Effector memory CD4-positive, alpha-beta T cell (primary cell): ENCODE measurements at regions not wholly inside any gene's neighbourhood (a gene's known extent, or its start where the extent isn't known, plus 50 kb on each side); places are given as distances from the start of the nearest gene placed in this dataset.

Experiments
- DNase-seq, 3 donors: peaks; one replicate each; pipeline ENCODE4 v3.0.0-alpha.2; 2020
- H3K27ac ChIP-seq: 2 replicates; pipeline ENCODE4 v1.7.0; 2013; ENCODE audit warnings: mild to moderate bottlenecking, low read length, moderate library complexity; ENCODE audit not compliant: insufficient read depth, poor library complexity, severe bottlenecking
- H3K27me3 ChIP-seq: replicated peaks from 2 replicates; pipeline ENCODE4 v1.7.0; 2013; ENCODE audit warnings: mild to moderate bottlenecking, low read length; ENCODE audit not compliant: insufficient read depth, control insufficient read depth, poor library complexity, severe bottlenecking
- H3K36me3 ChIP-seq: 2 replicates; pipeline ENCODE4 v1.7.0; 2013; ENCODE audit warnings: mild to moderate bottlenecking, low read length, moderate library complexity; ENCODE audit not compliant: control insufficient read depth, insufficient read depth
- H3K4me1 ChIP-seq: 2 replicates; pipeline ENCODE4 v1.7.0; 2013; ENCODE audit warnings: low read length, mild to moderate bottlenecking; ENCODE audit not compliant: control insufficient read depth, insufficient read depth, poor library complexity, severe bottlenecking
- H3K4me3 ChIP-seq: 2 replicates; pipeline ENCODE4 v1.7.0; 2013; ENCODE audit warnings: low read length, low read depth, mild to moderate bottlenecking; ENCODE audit not compliant: insufficient read depth, poor library complexity, severe bottlenecking
- H3K9me3 ChIP-seq: 2 replicates; pipeline ENCODE4 v1.7.0; 2013; ENCODE audit warnings: mild to moderate bottlenecking, low read length, moderate library complexity; ENCODE audit not compliant: control insufficient read depth

DNA sequence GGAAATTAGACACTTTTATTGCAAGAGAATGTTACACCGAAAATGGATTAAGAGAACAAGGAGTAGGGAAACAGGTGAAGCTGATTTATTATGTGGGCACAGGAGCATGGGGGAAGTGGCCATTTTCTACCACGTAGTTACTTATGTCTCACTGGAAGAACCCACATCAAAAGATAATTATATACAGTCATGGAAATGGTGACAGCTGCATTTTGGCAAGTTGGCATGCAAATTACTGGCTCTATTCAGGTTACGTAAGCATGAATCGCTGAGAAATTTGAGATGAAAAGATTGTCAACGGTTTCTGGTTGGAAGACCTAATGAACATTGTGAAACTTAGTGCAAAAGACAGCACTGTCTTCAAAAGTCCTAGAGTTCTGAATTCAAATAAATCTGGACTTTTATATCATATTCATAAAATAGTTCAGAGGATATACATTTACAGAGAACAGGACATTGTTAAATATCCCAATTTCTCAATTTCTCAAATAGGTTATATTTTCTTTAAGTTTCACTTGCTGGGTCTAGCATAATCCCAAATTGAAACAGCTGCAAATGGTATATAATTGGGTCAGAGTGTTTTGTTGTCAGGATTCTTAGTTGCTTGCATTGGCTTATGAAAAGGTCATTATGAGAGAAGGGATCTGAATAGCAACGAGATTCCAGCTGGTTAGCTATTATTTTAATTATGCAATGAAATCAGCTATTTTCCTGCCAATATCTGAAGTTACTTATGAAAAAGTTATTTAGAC, 567.8 kb downstream of the ZPLD1 start:
- Histone ChIP-seq H3K4me3 (no peak overlapping the region), H3K9me3 (no peaks in the 10 kb centered on the region), H3K4me1 (no peaks in the 10 kb centered on the region), H3K36me3 (no peaks in the 10 kb centered on the region), H3K27ac (no peak overlapping the region), H3K27me3 (no peaks in the 10 kb centered on the region)
- no peak for DNase-seq

DNA sequence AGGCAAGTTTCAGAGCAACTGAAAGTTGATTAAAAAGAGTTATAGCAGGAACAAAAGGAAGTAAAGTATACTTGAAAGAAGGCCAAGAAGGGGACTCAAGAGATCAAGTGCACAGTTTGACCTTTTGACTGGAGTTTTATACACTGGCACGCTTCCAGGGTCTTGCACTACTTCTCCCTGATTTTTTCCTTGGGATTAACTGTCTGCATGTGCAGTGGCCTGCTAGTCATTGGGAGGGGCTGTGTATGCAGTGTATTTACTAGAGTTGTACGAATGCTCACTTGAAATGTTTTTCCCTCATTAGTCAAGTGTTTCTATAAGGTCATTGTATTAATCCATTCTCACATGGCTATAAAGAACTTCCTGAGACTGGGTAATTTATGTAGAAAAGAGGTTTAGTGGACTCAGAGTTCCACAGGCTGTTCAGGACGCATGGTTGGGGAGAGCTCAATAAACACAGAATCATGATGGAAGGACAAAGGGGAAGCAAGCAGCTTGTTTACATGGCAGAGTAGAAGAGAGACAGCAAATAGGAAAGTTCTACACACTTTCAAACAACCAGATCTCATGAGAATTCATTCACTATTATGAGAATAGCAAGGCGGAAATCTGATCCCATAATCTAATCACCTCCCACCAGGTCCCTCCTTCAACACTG, 571.8 kb downstream of the ZPLD1 start:
- Histone ChIP-seq H3K4me1 (no peaks in the 10 kb centered on the region), H3K36me3 (no peaks in the 10 kb centered on the region), H3K27me3 (no peaks in the 10 kb centered on the region), H3K4me3 (no peak overlapping the region), H3K27ac (no peak overlapping the region), H3K9me3 (no peaks in the 10 kb centered on the region)
- DNase-seq: no peak

DNA sequence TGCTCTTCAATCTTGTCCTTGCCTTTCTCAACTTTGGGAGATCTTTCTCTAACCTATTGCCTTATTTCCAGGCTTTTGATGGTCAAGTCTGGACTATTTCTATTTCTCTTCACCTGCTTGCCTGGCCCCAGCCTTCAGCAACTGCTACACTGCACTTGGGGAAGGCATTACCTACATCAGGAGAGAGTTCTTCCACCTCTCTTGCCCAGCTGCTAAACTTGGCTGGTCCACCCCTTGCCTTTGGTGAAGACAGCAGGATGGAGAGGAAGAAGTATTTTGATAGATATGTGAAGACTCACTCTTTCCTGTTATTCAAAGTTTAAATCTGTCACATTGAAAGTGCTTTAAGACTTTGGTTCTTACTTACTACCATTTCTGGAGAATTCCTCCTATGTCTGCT, 574.8 kb downstream of the ZPLD1 start:
- Histone ChIP-seq H3K4me3 (no peak overlapping the region), H3K36me3 (no peaks in the 10 kb centered on the region), H3K9me3 (no peaks in the 10 kb centered on the region), H3K27me3 (no peaks in the 10 kb centered on the region), H3K27ac (no peak overlapping the region), H3K4me1 (no peaks in the 10 kb centered on the region)
- DNase-seq: no peak

DNA sequence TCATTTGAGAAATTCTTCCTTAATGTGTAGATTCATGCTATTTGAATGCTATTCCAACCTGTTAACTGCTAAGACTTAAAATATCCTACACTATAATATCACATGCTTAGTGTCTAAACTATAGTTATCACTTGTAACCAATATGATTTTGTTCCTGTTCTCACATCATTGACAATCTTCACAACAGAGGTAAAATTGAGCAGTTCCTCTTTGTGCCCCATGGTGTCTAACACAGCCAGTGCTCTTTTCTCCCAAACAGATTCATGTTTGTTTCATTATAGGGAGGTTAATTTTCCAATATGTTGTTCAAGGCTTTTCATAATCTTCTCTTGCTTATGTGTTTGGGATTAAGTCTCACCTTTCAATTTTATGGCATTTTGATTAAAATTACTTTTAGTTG, 591.1 kb downstream of the ZPLD1 start:
- H3K27ac ChIP-seq: no peak overlapping the region
- H3K27me3 ChIP-seq: no peaks in the 10 kb centered on the region
- H3K36me3 ChIP-seq: no peaks in the 10 kb centered on the region
- H3K4me1 ChIP-seq: no peaks in the 10 kb centered on the region
- H3K4me3 ChIP-seq: no peak overlapping the region
- DNase-seq: no peak
- no peaks in the 10 kb centered on the region for H3K9me3 ChIP-seq

DNA sequence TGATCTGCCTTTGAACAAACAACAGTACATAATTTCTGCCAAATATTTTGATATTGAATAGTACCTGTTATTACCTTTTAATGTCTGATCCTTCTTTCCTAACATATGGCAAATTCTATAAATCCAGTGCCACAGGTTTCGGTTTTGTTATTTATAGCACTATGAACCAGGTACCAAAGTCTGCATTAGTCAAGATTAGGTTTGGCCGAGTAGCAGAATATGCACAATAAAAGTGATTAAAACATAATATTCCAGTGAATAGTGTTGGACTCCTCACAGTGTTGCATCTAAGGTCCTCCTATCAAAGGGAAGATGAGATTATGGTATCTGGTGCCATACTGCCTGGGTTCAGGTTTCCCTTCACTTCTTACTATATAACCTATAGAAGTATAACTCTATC, 599.0 kb downstream of the ZPLD1 start:
- Histone ChIP-seq H3K36me3 (no peaks in the 10 kb centered on the region), H3K9me3 (no peaks in the 10 kb centered on the region), H3K4me1 (no peaks in the 10 kb centered on the region), H3K27me3 (no peaks in the 10 kb centered on the region), H3K27ac (no peak overlapping the region), H3K4me3 (no peak overlapping the region)
- DNase-seq: no peak

DNA sequence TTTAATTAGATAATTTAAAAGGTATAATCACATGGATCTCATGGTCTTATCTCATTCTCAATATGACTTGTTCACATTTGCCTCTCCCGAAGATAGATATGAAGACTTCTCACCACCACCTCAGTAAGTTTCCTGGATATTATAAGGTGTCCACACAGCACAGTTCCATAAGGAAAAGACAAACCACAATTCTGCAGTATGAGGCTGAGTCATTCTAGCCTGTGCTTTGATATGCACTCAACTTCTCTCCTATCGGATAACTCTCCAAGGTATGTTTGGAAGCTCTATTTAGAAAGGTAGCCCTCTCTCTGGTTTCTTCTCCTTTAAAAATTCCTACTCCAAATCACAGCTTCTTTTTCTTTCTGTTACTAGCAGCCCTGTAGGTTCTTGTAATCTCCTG, 612.8 kb downstream of the ZPLD1 start:
- Histone ChIP-seq H3K27me3 (no peaks in the 10 kb centered on the region), H3K9me3 (no peaks in the 10 kb centered on the region), H3K4me3 (no peak overlapping the region), H3K36me3 (no peaks in the 10 kb centered on the region), H3K27ac (no peak overlapping the region), H3K4me1 (no peaks in the 10 kb centered on the region)
- no peak for DNase-seq

DNA sequence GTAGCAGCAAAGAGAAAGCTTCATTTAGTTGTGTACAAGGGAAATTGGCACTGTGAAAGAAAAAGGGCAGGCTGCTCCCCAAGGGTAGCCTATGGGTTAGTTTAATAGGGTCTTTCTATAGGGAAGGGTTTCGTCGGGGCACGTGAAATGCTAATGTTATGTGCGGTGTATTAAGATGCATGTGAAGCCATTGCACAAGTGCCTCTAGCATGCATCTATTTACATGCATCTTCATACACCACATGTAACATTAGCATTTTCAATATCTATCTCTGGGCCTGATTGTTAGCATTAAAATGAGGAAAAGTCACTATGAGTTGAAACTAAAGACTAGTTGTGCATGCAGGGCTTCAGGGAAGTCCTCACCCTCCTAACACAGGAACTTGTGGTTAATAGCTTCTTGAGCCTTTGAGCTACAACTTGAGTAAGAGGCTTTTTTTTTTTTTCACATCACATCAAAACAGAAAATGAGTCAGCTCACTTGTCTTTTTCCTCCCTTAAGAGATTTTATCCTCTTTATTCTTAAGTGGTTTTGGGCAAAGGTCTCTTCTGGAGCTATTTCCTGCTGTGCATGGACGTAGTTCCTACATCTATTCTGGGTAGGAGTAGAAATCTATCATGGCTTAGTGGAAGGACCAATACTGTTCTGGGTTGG, 613.4 kb downstream of the ZPLD1 start:
- no peak overlapping the region for H3K27ac ChIP-seq
- no peak overlapping the region for H3K4me3 ChIP-seq
- H3K36me3 ChIP-seq: no peaks in the 10 kb centered on the region
- H3K27me3 ChIP-seq: no peaks in the 10 kb centered on the region
- DNase-seq: no peak
- no peaks in the 10 kb centered on the region for H3K9me3 ChIP-seq
- H3K4me1 ChIP-seq: no peaks in the 10 kb centered on the region

DNA sequence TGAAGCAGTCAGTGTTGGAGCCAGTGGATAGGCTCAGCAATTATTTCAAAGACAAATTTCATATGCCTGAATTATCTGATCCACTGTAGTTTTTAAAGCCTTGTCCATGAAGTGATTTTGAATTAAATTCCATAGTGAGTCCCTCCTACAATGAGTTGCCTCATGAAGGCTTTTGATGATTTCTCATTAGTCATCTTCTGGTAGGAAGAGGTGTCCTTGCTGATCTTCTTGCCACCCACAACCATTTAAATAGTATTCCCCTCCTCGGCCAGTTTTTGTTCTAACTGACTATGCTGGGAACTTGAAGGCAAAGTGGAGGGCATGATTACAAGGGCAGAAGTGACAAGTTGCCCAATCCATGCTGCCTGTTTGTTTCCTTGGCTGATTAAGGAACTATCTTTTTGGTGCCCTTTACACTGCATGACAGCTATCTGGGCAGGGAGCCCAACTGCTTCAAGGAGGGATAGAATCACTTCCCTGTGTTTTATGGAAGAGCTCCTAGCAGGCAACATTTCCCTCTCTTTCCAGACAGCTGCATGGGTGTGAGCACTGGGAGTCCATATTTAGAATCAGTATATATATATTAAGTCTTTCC, 617.5 kb downstream of the ZPLD1 start:
- Histone ChIP-seq H3K9me3 (no peaks in the 10 kb centered on the region), H3K36me3 (no peaks in the 10 kb centered on the region), H3K27me3 (no peaks in the 10 kb centered on the region), H3K27ac (no peak overlapping the region), H3K4me1 (no peaks in the 10 kb centered on the region), H3K4me3 (no peak overlapping the region)
- DNase-seq: no peak

DNA sequence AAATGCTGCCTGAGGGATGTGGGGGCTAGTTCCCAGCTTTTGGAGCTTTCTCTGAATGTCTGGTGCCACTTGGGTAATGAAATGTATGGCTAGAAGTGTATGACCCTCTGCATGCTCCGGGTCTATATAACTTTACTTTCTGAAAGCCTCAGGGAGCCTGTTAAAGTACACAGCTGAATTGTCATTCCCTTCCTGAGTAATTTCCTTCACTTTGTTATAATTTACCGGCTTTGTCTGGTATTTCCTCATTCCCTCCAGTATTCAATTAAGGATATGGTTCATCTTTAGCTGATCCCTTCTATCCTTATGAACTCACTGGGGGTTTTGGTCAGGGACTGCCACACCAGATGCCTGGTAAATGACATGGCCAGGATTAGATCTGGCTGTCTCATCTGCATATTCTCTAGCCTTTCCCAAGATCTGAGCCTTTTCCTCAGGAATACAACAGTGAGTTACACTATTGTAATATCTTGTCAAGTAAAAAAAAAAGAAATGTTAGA, 620.3 kb downstream of the ZPLD1 start:
- Histone ChIP-seq H3K4me1 (no peaks in the 10 kb centered on the region), H3K36me3 (no peaks in the 10 kb centered on the region), H3K27ac (no peak overlapping the region), H3K9me3 (no peaks in the 10 kb centered on the region), H3K27me3 (no peaks in the 10 kb centered on the region), H3K4me3 (no peak overlapping the region)
- DNase-seq: no peak

DNA sequence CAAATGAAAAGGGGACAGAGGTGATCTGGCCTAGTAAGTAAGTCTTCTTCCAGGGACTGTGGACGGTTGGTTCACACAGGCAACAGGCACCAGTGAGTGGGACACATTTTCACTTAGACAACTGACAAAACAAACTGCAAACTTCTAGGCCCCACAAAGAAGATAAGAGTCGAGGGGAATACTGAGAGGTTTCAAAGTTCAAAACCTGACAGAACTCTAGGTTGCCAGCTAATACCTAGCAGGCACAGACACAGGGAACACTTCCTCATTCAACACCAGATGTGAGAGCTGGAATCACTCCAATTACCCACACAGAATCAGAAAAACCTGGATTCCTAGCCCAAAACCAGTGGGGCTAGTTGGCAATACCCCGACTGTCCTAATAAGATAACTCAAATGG, 621.7 kb downstream of the ZPLD1 start:
- H3K36me3 ChIP-seq: no peaks in the 10 kb centered on the region
- H3K27ac ChIP-seq: no peak overlapping the region
- H3K4me1 ChIP-seq: no peaks in the 10 kb centered on the region
- H3K27me3 ChIP-seq: no peaks in the 10 kb centered on the region
- no peak for DNase-seq
- H3K4me3 ChIP-seq: no peak overlapping the region
- no peaks in the 10 kb centered on the region for H3K9me3 ChIP-seq
